Tibial nerve (tissue), 4 donors: ENCODE measurements at regions not wholly inside any gene's neighbourhood (a gene's known extent, or its start where the extent isn't known, plus 50 kb on each side); places are given as distances from the start of the nearest gene placed in this dataset.

Source experiments
- DNase-seq, 2 donors: peaks; one replicate each; pipeline ENCODE4 v3.0.0-alpha.2; 2019; ENCODE audit warnings: low spot score in 2 of 2
- H3K27ac ChIP-seq, 4 donors: fragments of 200-600 bp; sonication (generic) in 3 of 4; one replicate each; pipeline ENCODE4 v1.5.1; 2017 to 2019; ENCODE audit warnings: mild to moderate bottlenecking in 1 of 4
- H3K27me3 ChIP-seq, 2 donors: fragments of 200-600 bp; sonication (generic) in 1 of 2; one replicate each; pipeline versions ENCODE4 v1.5.1 to v1.6.0; 2017 to 2019
- H3K36me3 ChIP-seq, 3 donors: fragments of 200-600 bp; sonication (generic); one replicate each; pipeline ENCODE4 v1.5.1; 2018 to 2019
- H3K4me1 ChIP-seq, 4 donors: fragments of 200-600 bp; sonication (generic) in 3 of 4; one replicate each; pipeline ENCODE4 v1.5.1; 2017 to 2019
- H3K4me3 ChIP-seq, 4 donors: fragments of 200-600 bp; sonication (generic) in 3 of 4; one replicate each; pipeline ENCODE4 v1.5.1; 2017 to 2019; ENCODE audit warnings: mild to moderate bottlenecking in 1 of 4, moderate library complexity in 1 of 4
- H3K9me3 ChIP-seq, 4 donors: fragments of 200-600 bp; sonication (generic) in 3 of 4; one replicate each; pipeline ENCODE4 v1.5.1; 2017 to 2019
- EP300 ChIP-seq, 2 donors: sonication (generic); formaldehyde crosslinking; IDR thresholded peaks; one replicate each; pipeline ENCODE4 v1.6.1; 2017; ENCODE audit warnings: antibody characterized with exemption in 2 of 2, mild to moderate bottlenecking in 1 of 2
- POLR2A ChIP-seq, 2 donors: fragments of 450-650 bp; IDR thresholded peaks; one replicate each; pipeline ENCODE4 v1.6.1; 2017; ENCODE audit warnings: antibody characterized with exemption in 2 of 2, mild to moderate bottlenecking in 2 of 2, moderate library complexity in 2 of 2
- WGBS, 2 donors: methylation state at CpG; one replicate each; pipeline ENCODE4 v1.1.5; 2018; 5-methylcytosine and 5-hydroxymethylcytosine counted together
- TF ChIP-seq, protein P1 (sequence below), 5 experiments: fragments of 200-600 bp in 3 of 5; fragments of 450-650 bp in 2 of 5; sonication (generic) in 3 of 5; IDR thresholded peaks; one replicate each; pipeline ENCODE4 v1.5.1; 2016 to 2019; ENCODE audit warnings: antibody characterized with exemption in 5 of 5, mild to moderate bottlenecking in 3 of 5, moderate library complexity in 2 of 5

- 62 to 66% methylated on average over 3 of the region's 3 CpGs for WGBS, 2 donors
- no peak overlapping the region for H3K4me3 ChIP-seq
- no peak for DNase-seq
- no peaks in the 10 kb centered on the region for H3K9me3 ChIP-seq
- no peaks in the 10 kb centered on the region for H3K36me3 ChIP-seq
- no peak overlapping the region for H3K27ac ChIP-seq
- no peaks in the 10 kb centered on the region for H3K27me3 ChIP-seq
- no peak for TF ChIP-seq EP300 (IDR thresholded peaks at IDR 0.05)
- peaks cover 0 to 5% (median 0%) of the 10 kb centered on the region in 4 donors for H3K4me1 ChIP-seq
These were observed 615.5 kb upstream of the SETBP1 start for GRCh38 chr18:44065206-44065605.

- no peaks in the 10 kb centered on the region for H3K36me3 ChIP-seq
- H3K4me3 ChIP-seq: no peak overlapping the region
- H3K9me3 ChIP-seq: no peaks in the 10 kb centered on the region
- H3K4me1 ChIP-seq: peaks cover 0 to 5% (median 0%) of the 10 kb centered on the region in 4 donors
- 95 to 100% methylated on average over 1 of the region's 1 CpG for WGBS, 2 donors
- no peaks in the 10 kb centered on the region for H3K27me3 ChIP-seq
- no peak for DNase-seq
- no peak for TF ChIP-seq EP300 (IDR thresholded peaks at IDR 0.05)
- TF ChIP-seq, protein P1, sequence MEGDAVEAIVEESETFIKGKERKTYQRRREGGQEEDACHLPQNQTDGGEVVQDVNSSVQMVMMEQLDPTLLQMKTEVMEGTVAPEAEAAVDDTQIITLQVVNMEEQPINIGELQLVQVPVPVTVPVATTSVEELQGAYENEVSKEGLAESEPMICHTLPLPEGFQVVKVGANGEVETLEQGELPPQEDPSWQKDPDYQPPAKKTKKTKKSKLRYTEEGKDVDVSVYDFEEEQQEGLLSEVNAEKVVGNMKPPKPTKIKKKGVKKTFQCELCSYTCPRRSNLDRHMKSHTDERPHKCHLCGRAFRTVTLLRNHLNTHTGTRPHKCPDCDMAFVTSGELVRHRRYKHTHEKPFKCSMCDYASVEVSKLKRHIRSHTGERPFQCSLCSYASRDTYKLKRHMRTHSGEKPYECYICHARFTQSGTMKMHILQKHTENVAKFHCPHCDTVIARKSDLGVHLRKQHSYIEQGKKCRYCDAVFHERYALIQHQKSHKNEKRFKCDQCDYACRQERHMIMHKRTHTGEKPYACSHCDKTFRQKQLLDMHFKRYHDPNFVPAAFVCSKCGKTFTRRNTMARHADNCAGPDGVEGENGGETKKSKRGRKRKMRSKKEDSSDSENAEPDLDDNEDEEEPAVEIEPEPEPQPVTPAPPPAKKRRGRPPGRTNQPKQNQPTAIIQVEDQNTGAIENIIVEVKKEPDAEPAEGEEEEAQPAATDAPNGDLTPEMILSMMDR (IDR thresholded peaks at IDR 0.05): no peak
- TF ChIP-seq POLR2A (IDR thresholded peaks at IDR 0.05): no peak
- H3K27ac ChIP-seq: no peak overlapping the region
These were observed 614.1 kb upstream of the SETBP1 start for GRCh38 chr18:44066541-44066940.

DNA sequence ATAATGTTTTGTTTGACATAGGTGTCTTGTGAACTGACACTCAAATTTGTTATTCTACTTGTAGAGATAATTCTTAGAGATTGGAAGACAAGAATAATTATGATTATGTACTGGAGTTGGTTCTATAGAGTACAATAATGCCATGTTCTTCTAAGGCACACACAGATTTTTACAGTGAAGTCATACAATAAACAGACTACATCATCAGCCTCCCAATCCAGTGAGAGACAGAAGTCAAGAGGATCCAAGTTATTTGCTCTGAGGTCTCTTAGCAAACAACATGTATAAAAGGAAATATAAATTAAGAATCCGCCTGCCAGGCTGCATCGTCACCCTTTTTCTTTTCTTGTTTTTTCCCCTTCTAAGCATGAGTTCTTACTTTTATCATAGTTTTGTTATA, 613.5 kb upstream of the SETBP1 start:
- DNase-seq: no peak
- Histone ChIP-seq H3K4me3 (no peak overlapping the region), H3K4me1 (peaks cover 0 to 5% (median 0%) of the 10 kb centered on the region in 4 donors), H3K27ac (no peak overlapping the region), H3K9me3 (no peaks in the 10 kb centered on the region), H3K27me3 (no peaks in the 10 kb centered on the region), H3K36me3 (no peaks in the 10 kb centered on the region)
- TF ChIP-seq, protein P1 (IDR thresholded peaks at IDR 0.05): no peak
- no peak for TF ChIP-seq POLR2A (IDR thresholded peaks at IDR 0.05)
- no peak for TF ChIP-seq EP300 (IDR thresholded peaks at IDR 0.05)
- WGBS, 2 donors: 69 to 88% methylated on average over 2 of the region's 2 CpGs

DNA sequence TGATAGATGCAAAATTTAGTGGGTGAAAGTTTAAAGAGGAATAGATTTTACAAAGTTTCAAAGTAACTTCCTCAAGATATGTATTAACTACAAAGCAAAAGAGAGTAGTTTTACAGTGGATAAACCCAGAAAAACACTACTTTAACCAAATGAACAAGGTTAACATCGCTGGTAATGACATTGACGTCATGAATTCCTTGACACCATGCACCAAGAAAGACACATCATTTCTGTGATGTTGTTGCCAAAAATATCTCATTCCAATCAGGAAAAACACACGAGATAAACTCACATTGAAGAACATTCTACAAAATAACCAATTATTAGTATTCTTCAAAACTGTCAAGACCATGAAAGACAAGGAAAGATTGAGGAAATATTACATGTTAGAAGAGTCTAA, 605.6 kb upstream of the SETBP1 start:
- no peaks in the 10 kb centered on the region for H3K36me3 ChIP-seq
- H3K4me1 ChIP-seq: no peaks in the 10 kb centered on the region
- no peaks in the 10 kb centered on the region for H3K27me3 ChIP-seq
- no peaks in the 10 kb centered on the region for H3K9me3 ChIP-seq
- TF ChIP-seq, protein P1 (IDR thresholded peaks at IDR 0.05): no peak
- TF ChIP-seq POLR2A (IDR thresholded peaks at IDR 0.05) (no peak), EP300 (IDR thresholded peaks at IDR 0.05) (no peak)
- no peak overlapping the region for H3K4me3 ChIP-seq
- 51 to 58% methylated on average over 3 of the region's 3 CpGs for WGBS, 2 donors
- no peak overlapping the region for H3K27ac ChIP-seq
- DNase-seq: no peak

DNA sequence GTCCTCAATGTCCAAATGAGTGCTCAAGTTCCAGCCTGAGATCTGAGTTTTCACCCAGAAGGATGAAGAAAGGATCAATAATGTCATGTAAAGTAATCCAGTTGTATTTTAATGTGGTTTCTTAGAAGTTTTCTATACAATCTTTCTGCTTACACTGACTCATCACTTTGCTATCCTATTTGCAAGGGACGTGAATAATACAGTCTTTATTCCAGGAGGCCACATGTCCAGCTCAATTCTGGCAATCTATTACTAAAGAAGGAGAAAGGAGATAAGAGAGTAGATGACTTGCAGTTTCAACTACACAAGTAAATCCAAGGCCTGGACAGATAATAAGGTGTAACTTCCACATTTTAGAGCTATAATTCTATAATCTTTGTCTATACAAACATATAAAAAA, 601.1 kb upstream of the SETBP1 start:
- Histone ChIP-seq H3K27ac (no peak overlapping the region), H3K27me3 (no peaks in the 10 kb centered on the region)

More for the DNA sequence above, 601.1 kb upstream of the SETBP1 start:
- Histone ChIP-seq H3K4me3 (no peak overlapping the region), H3K36me3 (no peaks in the 10 kb centered on the region), H3K9me3 (no peaks in the 10 kb centered on the region), H3K4me1 (no peaks in the 10 kb centered on the region)
- 20 to 24% methylated on average over 1 of the region's 1 CpG for WGBS, 2 donors
- DNase-seq: no peak
- TF ChIP-seq POLR2A (IDR thresholded peaks at IDR 0.05) (no peak), EP300 (IDR thresholded peaks at IDR 0.05) (no peak)
- TF ChIP-seq, protein P1 (IDR thresholded peaks at IDR 0.05): no peak
